Body of pancreas (tissue), 4 donors: ENCODE measurements at regions not wholly inside any gene's neighbourhood (a gene's known extent, or its start where the extent isn't known, plus 50 kb on each side); places are given as distances from the start of the nearest gene placed in this dataset.

Source experiments
- ATAC-seq: fragments of 150-250 bp; one replicate; pipeline ENCODE4 v1.9.1; 2016
- DNase-seq, 4 donors: peaks; one replicate each; pipeline ENCODE4 v3.0.0-alpha.2; 2019
- H3K27ac ChIP-seq, 4 donors: fragments of 200-600 bp; sonication (generic); 1 replicate in 3 of 4; 2 replicates in 1 of 4; pipeline versions ENCODE4 v1.5.1 to v1.6.1; 2016 to 2019; ENCODE audit warnings: mild to moderate bottlenecking in 1 of 4, mixed read lengths in 1 of 4, moderate library complexity in 1 of 4
- H3K27me3 ChIP-seq, 2 donors: fragments of 200-600 bp; sonication (generic); one replicate each; pipeline ENCODE4 v1.6.0; 2016; ENCODE audit warnings: mild to moderate bottlenecking in 1 of 2
- H3K36me3 ChIP-seq, 2 donors: fragments of 200-600 bp; sonication (generic); replicated peaks in 1 of 2; 2 replicates each; pipeline ENCODE4 v1.5.1; 2016; ENCODE audit warnings: low read depth in 2 of 2; ENCODE audit not compliant: insufficient read depth in 1 of 2
- H3K4me1 ChIP-seq: fragments of 200-600 bp; sonication (generic); one replicate; pipeline ENCODE4 v1.6.0; 2016
- H3K4me3 ChIP-seq, 2 donors: fragments of 200-600 bp; sonication (generic); 1 replicate in 1 of 2; 2 replicates in 1 of 2; pipeline ENCODE4 v1.5.1; 2016 to 2019
- H3K9me3 ChIP-seq, 3 donors: fragments of 200-600 bp; sonication (generic); 1 replicate in 2 of 3; 2 replicates in 1 of 3; pipeline ENCODE4 v1.5.1; 2016
- POLR2A ChIP-seq, 3 donors: fragments of 450-650 bp; IDR thresholded peaks; one replicate each; pipeline ENCODE4 v1.6.1; 2016; ENCODE audit warnings: antibody characterized with exemption in 3 of 3, mild to moderate bottlenecking in 2 of 3
- WGBS, 2 donors: methylation state at CpG; one replicate each; pipeline ENCODE4 v1.1.5; 2017; 5-methylcytosine and 5-hydroxymethylcytosine counted together
- intact Hi-C: fragments of 100-400 bp; cut with DNase I; formaldehyde crosslinking; loops from one replicate; pipeline ENCODE4 v1.15.1; 2023
- TF ChIP-seq, protein P1 (sequence below), 7 experiments: fragments of 450-650 bp in 4 of 7; fragments of 200-600 bp in 3 of 7; sonication (generic) in 3 of 7; IDR thresholded peaks; one replicate each; pipeline ENCODE4 v1.5.1; 2016 to 2019; ENCODE audit warnings: antibody characterized with exemption in 7 of 7

- intact Hi-C loops: no loop called here
- DNase-seq (peak in 3 of 4 donors; percentile 20 to 44 (median 27)), ATAC-seq (peak; percentile 89)
- H3K27ac ChIP-seq: peak overlapping the region; percentile 37 to 58 (median 48)
- H3K9me3 ChIP-seq: no peaks in the 10 kb centered on the region
- no peaks in the 10 kb centered on the region for H3K27me3 ChIP-seq
- H3K4me3 ChIP-seq: no peak overlapping the region
- peaks cover 31% of the 10 kb centered on the region for H3K4me1 ChIP-seq
- no peaks in the 10 kb centered on the region for H3K36me3 ChIP-seq
- WGBS, 2 donors: 0 to 6% methylated on average over 1 of the region's 1 CpG
- TF ChIP-seq, protein P1, sequence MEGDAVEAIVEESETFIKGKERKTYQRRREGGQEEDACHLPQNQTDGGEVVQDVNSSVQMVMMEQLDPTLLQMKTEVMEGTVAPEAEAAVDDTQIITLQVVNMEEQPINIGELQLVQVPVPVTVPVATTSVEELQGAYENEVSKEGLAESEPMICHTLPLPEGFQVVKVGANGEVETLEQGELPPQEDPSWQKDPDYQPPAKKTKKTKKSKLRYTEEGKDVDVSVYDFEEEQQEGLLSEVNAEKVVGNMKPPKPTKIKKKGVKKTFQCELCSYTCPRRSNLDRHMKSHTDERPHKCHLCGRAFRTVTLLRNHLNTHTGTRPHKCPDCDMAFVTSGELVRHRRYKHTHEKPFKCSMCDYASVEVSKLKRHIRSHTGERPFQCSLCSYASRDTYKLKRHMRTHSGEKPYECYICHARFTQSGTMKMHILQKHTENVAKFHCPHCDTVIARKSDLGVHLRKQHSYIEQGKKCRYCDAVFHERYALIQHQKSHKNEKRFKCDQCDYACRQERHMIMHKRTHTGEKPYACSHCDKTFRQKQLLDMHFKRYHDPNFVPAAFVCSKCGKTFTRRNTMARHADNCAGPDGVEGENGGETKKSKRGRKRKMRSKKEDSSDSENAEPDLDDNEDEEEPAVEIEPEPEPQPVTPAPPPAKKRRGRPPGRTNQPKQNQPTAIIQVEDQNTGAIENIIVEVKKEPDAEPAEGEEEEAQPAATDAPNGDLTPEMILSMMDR (IDR thresholded peaks at IDR 0.05): no peak
- no peak for TF ChIP-seq POLR2A (IDR thresholded peaks at IDR 0.05)
These were observed 54.5 kb upstream of the C4orf54 start for GRCh38 chr4:99712099-99712498.

- H3K4me1 ChIP-seq: peaks cover 31% of the 10 kb centered on the region
- WGBS, 2 donors: 44 to 59% methylated on average over 2 of the region's 2 CpGs
- intact Hi-C loops: no loop called here
- DNase-seq (no peak), ATAC-seq (peak; percentile 7)
- H3K27ac ChIP-seq: peak overlapping the region; percentile 4 to 52 (median 46)
- H3K27me3 ChIP-seq: no peaks in the 10 kb centered on the region
- H3K36me3 ChIP-seq: no peaks in the 10 kb centered on the region
- H3K4me3 ChIP-seq: no peak overlapping the region
- no peaks in the 10 kb centered on the region for H3K9me3 ChIP-seq
- no peak for TF ChIP-seq POLR2A (IDR thresholded peaks at IDR 0.05)
- TF ChIP-seq, protein P1 (IDR thresholded peaks at IDR 0.05): no peak
These were observed 54.0 kb upstream of the C4orf54 start for GRCh38 chr4:99711657-99712056.

DNA sequence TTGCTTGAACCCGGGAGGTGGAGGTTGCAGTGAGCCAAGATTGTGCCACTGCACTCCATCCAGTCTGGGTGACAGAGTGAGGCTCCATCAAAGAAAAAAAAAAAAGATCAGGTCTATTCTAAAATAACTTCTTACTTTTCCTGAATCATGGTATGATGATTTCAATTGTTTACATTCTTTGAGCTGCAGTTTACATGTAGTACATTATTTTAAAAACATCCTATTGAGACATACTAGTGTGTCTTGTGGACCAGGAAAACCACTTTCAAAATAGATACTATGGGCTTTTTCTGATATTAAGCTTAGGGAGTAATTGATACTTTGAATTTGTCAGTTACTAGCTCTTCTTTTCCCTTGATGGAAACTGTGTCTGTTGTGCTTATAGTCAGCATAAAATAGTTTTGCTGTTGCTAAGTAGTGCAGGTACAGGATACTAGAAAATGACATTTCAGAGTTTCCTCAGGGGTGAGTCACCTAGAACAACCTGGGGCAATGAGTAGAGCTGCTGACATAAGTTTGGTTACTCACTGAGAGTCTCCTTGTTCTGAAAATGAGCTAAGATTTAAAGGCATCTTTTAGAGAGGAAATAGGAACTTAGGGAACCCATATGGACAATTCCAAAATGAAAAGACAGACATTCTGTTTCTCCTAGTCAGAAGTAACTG is 53.2 kb upstream of the C4orf54 start:
- no peaks in the 10 kb centered on the region for H3K9me3 ChIP-seq
- H3K4me1 ChIP-seq: peaks cover 31% of the 10 kb centered on the region
- no peaks in the 10 kb centered on the region for H3K36me3 ChIP-seq
- intact Hi-C loops: no loop called here
- no peak for TF ChIP-seq POLR2A (IDR thresholded peaks at IDR 0.05)
- TF ChIP-seq, protein P1 (IDR thresholded peaks at IDR 0.05): no peak
- DNase-seq (peak in 1 of 4 donors; percentile 15), ATAC-seq (peak; percentile 58)
- WGBS, 2 donors: 95 to 100% methylated on average over 1 of the region's 1 CpG
- no peaks in the 10 kb centered on the region for H3K27me3 ChIP-seq
- H3K4me3 ChIP-seq: no peak overlapping the region
- peak overlapping the region; percentile 4 to 52 (median 46) for H3K27ac ChIP-seq

DNA sequence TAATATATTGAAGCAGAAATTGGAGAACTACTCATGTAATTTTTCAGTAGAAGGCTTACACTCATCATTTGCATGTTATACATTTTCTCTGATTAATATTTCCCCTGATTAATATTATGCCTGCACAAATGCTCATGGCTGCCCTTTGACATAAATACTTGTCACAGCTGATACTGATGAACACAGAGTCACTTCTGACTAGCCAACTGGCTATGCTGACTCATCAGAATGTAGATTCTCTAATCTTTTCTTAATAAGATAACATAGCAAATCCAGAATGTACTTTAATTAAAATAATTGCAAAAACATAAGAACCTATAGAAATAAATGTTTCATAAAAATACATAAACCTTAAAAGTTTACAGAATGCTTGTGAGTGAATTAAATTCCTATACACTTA is 52.4 kb upstream of the C4orf54 start:
- ATAC-seq (no peak), DNase-seq (no peak)
- no peaks in the 10 kb centered on the region for H3K27me3 ChIP-seq
- H3K27ac ChIP-seq: no peak overlapping the region
- no peak overlapping the region for H3K4me3 ChIP-seq
- intact Hi-C loops: no loop called here
- H3K9me3 ChIP-seq: no peaks in the 10 kb centered on the region
- H3K36me3 ChIP-seq: no peaks in the 10 kb centered on the region
- H3K4me1 ChIP-seq: peaks cover 31% of the 10 kb centered on the region
- no peak for TF ChIP-seq POLR2A (IDR thresholded peaks at IDR 0.05)
- TF ChIP-seq, protein P1 (IDR thresholded peaks at IDR 0.05): no peak

DNA sequence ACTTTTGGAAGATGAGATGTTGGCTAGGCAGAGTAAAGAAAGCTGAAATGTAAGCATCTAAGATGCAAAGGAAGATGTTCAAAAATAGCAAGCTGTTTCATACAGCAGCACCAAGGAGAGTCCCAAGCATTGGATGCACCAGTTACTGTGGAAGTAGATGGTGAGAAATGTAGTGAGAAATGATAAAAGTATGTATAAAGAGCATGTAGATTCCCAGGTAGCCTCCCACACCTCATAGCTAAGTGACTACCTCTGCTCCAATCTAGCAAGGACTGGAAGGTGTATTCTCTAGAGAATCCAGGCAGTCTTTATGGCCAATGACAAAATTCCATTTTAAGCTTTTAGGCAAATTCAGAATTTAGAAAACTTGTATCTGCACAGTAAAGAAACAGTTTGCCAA is 50.9 kb upstream of the C4orf54 start:
- H3K4me1 ChIP-seq: peaks cover 26% of the 10 kb centered on the region
- intact Hi-C loops: no loop called here
- no peak overlapping the region for H3K4me3 ChIP-seq
- ATAC-seq (no peak), DNase-seq (no peak)
- H3K27me3 ChIP-seq: no peaks in the 10 kb centered on the region
- TF ChIP-seq, protein P1 (IDR thresholded peaks at IDR 0.05): no peak
- TF ChIP-seq POLR2A (IDR thresholded peaks at IDR 0.05): no peak
- no peaks in the 10 kb centered on the region for H3K9me3 ChIP-seq
- H3K36me3 ChIP-seq: no peaks in the 10 kb centered on the region
- H3K27ac ChIP-seq: no peak overlapping the region
